ENCODE measurements at regions not wholly inside any gene's neighbourhood (a gene's known extent, or its start where the extent isn't known, plus 50 kb on each side); places are given as distances from the start of the nearest gene placed in this dataset.

DNA sequence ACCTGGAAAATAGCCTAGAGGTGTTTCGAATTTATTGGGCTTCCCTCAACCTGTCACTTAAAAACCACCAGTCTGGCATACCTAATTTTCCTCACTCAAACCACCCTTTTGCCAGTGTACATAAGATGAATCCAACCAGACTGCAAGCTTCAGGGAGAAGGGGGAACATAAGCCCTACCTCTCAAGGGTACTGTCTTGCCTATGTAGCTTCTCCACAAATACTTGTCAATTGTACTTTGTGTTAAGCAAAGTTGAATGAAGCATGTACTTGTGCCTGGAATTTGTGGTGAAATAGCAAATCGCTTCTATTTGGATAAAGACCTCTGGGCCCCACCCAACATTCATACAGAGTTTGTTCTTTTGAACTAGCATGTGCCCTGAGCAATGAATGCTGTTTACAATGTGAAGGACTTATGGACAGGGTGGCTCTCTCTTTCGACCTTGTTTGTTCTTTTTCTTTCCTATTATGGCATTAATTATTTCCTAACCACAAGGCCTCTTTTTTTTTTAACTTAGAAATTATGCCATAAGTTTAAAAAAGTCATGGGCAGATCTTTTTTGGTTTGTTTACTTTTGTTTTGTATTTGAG lies 580.2 kb downstream of the EBF1 start:
- in situ Hi-C loops (cut with HindIII; ENCODE audit: low pct_unique_long_range_greater_than_20kb, low sequenced_read_pairs), result no loop called here
- no peak for DNase-seq (ENCODE audit: low read depth in 1 of 2, low spot score in 1 of 2)
- TF ChIP-seq JUND (IDR thresholded peaks at IDR 0.05; ENCODE audit: low read depth), result no peak

GRCh38 chr5:158516521-158516920 lies 583.2 kb downstream of the EBF1 start:
- no peak for TF ChIP-seq JUND (IDR thresholded peaks at IDR 0.05; ENCODE audit: low read depth)

DNA sequence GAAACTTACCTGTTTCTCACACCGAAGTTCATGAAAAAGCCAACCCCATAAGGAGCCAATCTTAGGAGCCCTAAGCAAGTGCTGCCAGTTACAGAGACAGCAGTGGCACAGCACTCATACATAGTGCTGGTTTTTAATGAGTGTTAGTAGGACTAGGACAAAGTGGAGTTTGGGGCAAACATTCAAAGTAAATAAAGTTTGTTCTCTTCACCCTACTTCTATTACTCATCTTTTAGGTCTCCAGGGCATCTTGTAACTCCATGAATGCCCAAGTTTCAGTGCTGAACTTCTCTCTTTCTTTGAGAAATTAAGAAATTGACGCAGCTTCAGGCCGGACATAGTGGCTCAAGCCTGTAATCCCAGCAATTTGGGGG lies 584.7 kb downstream of the EBF1 start:
- in situ Hi-C loops (cut with HindIII; ENCODE audit: low pct_unique_long_range_greater_than_20kb, low sequenced_read_pairs), result no loop called here
- DNase-seq (ENCODE audit: low read depth in 1 of 2, low spot score in 1 of 2), result no peak

More at GRCh38 chr5:158516521-158516920, 583.2 kb downstream of the EBF1 start:
- no peak for DNase-seq (ENCODE audit: low read depth in 1 of 2, low spot score in 1 of 2)
- in situ Hi-C loops (cut with HindIII; ENCODE audit: low pct_unique_long_range_greater_than_20kb, low sequenced_read_pairs), result no loop called here

DNA sequence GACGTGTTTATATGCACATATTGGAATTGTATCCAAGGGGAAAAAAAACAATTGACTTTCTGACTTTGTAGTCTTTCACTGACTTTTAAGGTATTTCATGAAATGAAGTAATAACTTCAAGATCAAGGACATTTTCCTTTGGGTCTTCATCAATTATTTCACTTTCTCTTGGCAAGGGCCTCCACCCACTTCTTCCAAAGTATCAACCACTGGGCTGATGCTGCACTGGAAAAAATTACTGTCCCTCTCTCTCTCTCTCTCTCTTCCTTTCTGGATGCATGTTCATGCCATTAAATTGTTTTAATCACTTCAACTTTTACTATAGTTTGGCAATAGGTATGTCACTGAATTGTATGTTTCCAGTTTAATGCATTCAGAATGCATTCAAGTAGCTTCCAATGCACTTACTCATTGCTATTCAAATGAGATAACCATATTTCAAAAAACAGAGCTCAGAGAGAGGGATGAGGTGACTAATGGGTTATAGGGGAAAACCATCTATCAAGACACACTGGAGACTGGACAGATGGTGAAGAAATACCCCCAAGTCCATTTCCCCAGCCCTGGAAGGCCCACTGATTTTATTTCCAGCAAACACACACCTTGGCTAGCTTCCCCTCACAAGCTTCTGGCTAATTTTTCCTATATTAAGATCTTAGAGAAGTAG lies 585.3 kb downstream of the EBF1 start:
- no peak for TF ChIP-seq JUND (IDR thresholded peaks at IDR 0.05; ENCODE audit: low read depth)
- in situ Hi-C loops (cut with HindIII; ENCODE audit: low pct_unique_long_range_greater_than_20kb, low sequenced_read_pairs), result no loop called here
- no peak for DNase-seq (ENCODE audit: low read depth in 1 of 2, low spot score in 1 of 2)

More for the DNA sequence above, 584.7 kb downstream of the EBF1 start:
- TF ChIP-seq JUND (IDR thresholded peaks at IDR 0.05; ENCODE audit: low read depth), result no peak

DNA sequence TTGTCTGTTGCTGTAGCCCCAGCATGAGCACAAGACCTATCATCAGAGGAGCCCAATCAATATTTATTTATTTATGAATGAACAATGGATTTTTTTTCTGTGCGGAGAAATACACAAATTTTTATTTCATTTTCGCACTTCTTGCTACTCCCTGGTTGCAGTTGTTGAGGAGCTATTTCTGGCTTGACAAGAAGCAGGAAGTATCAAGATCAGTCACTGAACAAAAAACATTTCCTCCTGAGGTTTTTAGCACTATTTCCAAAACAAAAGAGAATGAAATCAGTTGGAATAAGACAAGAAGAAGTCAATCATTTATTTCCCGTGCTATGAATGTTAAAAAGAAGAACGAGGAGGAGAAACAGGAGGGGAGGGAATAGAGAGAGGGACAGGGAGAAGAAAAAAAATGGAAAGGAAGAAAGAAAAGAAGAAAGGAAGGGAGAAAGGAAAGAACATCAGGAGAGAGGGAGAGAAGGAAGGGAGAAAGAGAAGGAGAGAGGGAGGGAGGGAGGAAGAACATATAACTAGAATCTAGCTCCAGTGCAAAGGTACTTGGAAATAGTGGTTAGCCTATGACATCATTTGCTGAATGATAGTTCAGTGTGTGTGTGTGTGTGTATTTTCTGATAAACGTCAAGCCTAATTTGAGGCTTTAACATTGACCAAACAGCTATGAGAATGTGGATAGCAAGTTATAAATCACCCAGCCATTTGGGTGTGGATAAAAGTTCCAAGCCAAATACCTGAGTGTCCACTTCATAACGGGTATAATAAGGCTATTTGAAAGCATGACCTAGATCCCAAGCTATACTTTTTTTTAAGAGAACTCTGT lies 586.0 kb downstream of the EBF1 start:
- in situ Hi-C loops (cut with HindIII; ENCODE audit: low pct_unique_long_range_greater_than_20kb, low sequenced_read_pairs), result no loop called here
- no peak for TF ChIP-seq JUND (IDR thresholded peaks at IDR 0.05; ENCODE audit: low read depth)
- no peak for DNase-seq (ENCODE audit: low read depth in 1 of 2, low spot score in 1 of 2)

- DNase-seq (ENCODE audit: low read depth in 1 of 2, low spot score in 1 of 2), result no peak
- no peak for TF ChIP-seq JUND (IDR thresholded peaks at IDR 0.05; ENCODE audit: low read depth)
- in situ Hi-C loops (cut with HindIII; ENCODE audit: low pct_unique_long_range_greater_than_20kb, low sequenced_read_pairs), result no loop called here
These were observed 588.3 kb downstream of the EBF1 start for GRCh38 chr5:158511454-158511853.

DNA sequence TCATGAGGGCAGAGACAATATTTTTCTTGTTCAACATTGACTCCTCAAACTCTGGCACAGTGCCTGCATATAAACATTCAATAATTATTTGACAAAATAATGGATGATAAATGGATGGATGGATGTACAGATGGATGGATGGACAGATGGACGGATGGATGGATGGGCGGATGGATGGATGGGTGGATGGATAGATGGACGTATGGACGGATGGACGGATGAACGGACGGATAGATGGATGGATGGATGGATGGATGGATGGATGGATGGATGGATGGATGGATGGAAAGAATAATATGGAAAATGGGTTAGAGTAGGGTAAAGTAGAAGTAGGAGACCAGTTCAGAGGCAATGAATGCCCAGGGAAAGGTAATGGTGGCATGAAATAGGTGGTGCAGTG lies 589.2 kb downstream of the EBF1 start:
- in situ Hi-C loops (cut with HindIII; ENCODE audit: low pct_unique_long_range_greater_than_20kb, low sequenced_read_pairs), result no loop called here
- no peak for TF ChIP-seq JUND (IDR thresholded peaks at IDR 0.05; ENCODE audit: low read depth)
- no peak for DNase-seq (ENCODE audit: low read depth in 1 of 2, low spot score in 1 of 2)

- no peak for TF ChIP-seq JUND (IDR thresholded peaks at IDR 0.05; ENCODE audit: low read depth)
- in situ Hi-C loops (cut with HindIII; ENCODE audit: low pct_unique_long_range_greater_than_20kb, low sequenced_read_pairs), result no loop called here
- DNase-seq (ENCODE audit: low read depth in 1 of 2, low spot score in 1 of 2), result no peak
These were observed 593.1 kb downstream of the EBF1 start for GRCh38 chr5:158506648-158507047.

- in situ Hi-C loops (cut with HindIII; ENCODE audit: low pct_unique_long_range_greater_than_20kb, low sequenced_read_pairs), result no loop called here
- DNase-seq (ENCODE audit: low read depth in 1 of 2, low spot score in 1 of 2), result no peak
- TF ChIP-seq JUND (IDR thresholded peaks at IDR 0.05; ENCODE audit: low read depth), result no peak
These were observed 597.0 kb downstream of the EBF1 start for GRCh38 chr5:158502686-158503085.

GRCh38 chr5:158499892-158500418 lies 599.8 kb downstream of the EBF1 start:
- no peak for DNase-seq (ENCODE audit: low read depth in 1 of 2, low spot score in 1 of 2)
- no peak for TF ChIP-seq JUND (IDR thresholded peaks at IDR 0.05; ENCODE audit: low read depth)
- in situ Hi-C loops (cut with HindIII; ENCODE audit: low pct_unique_long_range_greater_than_20kb, low sequenced_read_pairs), result no loop called here

DNA sequence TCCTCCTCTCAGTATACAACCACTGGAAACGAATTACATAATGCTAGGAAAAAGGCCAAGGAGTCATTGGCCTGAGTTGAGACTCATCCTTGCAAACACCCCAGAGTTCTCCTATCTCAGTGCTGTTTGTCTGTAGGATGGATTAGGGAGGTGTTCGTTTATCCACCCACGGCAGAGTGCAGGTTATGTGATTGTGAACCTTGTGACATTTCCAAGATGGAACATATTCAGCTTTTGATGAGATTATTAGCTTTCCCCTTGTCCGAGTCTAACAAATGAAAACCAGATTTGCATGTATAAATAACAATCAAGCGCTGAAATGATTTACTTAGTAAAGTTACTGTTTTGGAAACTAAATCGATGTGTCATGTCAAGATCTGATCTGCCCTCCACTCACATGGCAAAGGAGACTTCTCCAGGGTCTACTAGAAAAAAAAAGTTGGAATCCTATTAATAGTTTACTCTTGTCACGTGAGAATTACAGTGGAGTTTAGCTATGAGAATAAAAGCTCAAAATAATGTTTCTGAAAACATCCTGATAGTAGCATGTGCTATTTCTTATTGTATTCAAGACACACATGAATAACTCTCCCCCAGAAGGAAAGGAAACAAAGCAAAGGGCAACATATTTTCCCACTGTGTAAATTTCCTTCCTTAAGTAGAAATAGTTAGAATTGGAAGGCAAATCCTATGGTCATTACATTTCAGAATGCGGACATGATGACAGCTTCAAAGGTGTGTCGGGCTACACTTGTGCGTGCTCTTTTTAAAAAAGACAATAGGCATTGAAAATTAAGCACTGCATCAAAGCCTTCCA lies 600.4 kb downstream of the EBF1 start:
- TF ChIP-seq JUND (IDR thresholded peaks at IDR 0.05; ENCODE audit: low read depth), result no peak
- DNase-seq (ENCODE audit: low read depth in 1 of 2, low spot score in 1 of 2), result no peak
- in situ Hi-C loops (cut with HindIII; ENCODE audit: low pct_unique_long_range_greater_than_20kb, low sequenced_read_pairs), result no loop called here

GRCh38 chr5:158496624-158497023 lies 603.1 kb downstream of the EBF1 start:
- in situ Hi-C loops (cut with HindIII; ENCODE audit: low pct_unique_long_range_greater_than_20kb, low sequenced_read_pairs), result no loop called here
- TF ChIP-seq JUND (IDR thresholded peaks at IDR 0.05; ENCODE audit: low read depth), result no peak
- no peak for DNase-seq (ENCODE audit: low read depth in 1 of 2, low spot score in 1 of 2)

Data from T47D (cell line).